NCI-H1417 treated with DMSO at 0.1 percent for 48 hours (cell line): ENCODE measurements at regions not wholly inside any gene's neighbourhood (a gene's known extent, or its start where the extent isn't known, plus 50 kb on each side); places are given as distances from the start of the nearest gene placed in this dataset.
A peak's percentile ranks its signal among the peaks of the same experiment; 100 is the strongest.

Source experiments
- DNase-seq: peaks from one replicate; lab custom pipeline; 2025; lab: John Stamatoyannopoulos, UW

DNA sequence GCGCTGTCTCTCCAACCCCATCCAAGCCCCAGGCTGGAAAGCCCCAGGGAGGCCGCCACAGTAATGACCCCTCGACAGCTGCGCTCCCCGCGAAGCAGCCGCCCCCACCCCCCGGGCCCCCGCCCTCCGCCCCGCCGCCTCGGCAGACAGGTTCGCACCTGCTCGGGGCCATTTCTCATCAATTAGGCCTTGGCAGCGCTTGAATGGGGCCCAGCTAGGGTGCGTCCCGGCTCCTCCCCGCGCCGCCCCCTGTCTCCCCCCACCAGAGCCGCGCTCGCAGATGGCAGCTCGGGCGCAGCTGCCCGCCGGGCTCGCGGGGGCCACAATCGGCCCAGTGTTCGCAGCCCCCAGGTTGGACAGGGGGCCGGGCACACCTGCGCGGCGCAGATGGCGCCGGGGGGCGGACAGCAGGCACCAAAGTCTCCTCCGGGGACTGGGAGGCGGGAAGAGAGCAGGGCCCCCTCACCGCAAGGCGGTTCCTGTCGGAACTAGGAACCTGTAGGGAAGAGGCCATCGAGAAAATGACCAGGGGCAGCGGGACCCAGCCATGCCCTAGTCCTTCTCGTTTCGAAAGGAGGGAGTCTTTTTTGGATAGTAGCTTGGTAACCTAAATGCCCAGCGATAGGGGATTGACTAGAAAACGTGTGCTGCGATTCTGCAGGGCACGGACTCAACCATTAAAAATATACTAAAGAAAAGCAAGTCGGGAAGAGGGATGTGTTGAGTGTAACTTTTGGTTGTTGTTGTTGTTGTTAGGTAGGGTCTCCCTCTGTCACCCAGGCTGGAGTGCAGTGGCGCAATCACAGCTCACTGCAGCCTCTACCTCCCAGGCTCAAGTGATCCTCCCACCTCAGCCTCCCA is 83.2 kb upstream of the EYA2 start:
- DNase-seq, result peak; percentile 83

- DNase-seq, result no peak
Observed at GRCh38 chr20:46814366-46815232, 80.0 kb upstream of the EYA2 start.

- DNase-seq, result no peak
Observed at GRCh38 chr20:46816097-46816496, 78.5 kb upstream of the EYA2 start.

GRCh38 chr20:46816886-46817638 is 77.6 kb upstream of the EYA2 start:
- DNase-seq, result no peak

GRCh38 chr20:46820682-46821081 is 74.0 kb upstream of the EYA2 start:
- DNase-seq, result no peak

- DNase-seq, result no peak
Observed at GRCh38 chr20:46823271-46823751, 71.3 kb upstream of the EYA2 start.

- no peak for DNase-seq
Observed at GRCh38 chr20:46823753-46824152, 70.9 kb upstream of the EYA2 start.

GRCh38 chr20:46826343-46826984 is 68.2 kb upstream of the EYA2 start:
- DNase-seq, result no peak

- DNase-seq, result no peak
Observed at GRCh38 chr20:46827718-46828458, 66.8 kb upstream of the EYA2 start.

GRCh38 chr20:46828471-46828870 is 66.2 kb upstream of the EYA2 start:
- DNase-seq, result no peak

DNA sequence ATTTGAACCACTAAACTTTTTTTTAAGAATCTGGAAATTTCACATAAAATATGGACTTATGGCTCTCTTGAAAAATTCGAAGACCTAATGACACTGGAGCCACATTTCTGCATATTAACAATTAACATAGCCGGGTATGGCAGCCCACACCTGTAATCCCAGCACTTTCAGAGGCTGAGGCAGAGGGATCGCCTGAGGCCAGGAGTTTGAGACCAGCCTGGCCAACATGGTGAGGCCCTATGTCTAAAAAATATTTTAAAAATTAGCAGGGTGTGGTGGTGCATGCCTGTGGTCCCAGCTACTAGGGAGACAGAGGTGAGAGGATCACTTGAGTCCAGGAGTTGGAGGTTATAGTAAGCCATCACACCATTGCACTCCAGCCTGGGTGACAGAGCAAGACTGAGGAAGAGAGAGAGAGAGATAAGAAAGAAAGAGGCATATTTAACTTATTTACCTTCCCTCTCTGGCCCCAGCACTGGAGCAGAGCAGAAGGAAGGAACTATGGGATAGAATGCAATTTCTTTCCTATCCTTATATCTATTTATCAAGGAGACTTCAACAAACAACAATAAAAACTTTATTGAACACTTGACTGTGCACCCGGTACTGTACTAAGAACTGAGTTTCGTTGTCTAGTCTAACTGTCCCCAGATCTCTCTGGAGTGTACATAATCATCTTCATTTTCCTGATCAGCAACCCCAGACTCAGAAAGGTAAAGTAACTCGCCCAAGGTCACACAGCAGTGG is 63.6 kb upstream of the EYA2 start:
- no peak for DNase-seq

DNA sequence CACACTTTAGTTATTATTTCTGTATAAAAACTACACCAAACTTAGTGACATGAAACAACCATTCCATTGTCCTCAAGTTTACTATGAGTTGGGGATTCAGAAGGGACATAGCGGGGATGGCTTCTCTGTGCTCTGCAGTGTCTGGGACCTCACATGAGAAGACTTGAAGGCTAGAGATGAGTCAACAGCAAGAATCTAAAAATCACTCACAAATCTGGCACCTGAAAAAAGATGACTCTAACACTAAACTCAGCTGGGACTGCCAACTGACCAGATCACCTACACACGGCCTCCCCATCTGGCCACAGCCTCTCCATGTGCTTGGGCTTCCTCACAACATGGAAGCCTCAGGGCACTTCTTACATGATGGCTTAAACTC is 63.0 kb upstream of the EYA2 start:
- DNase-seq, result no peak

DNA sequence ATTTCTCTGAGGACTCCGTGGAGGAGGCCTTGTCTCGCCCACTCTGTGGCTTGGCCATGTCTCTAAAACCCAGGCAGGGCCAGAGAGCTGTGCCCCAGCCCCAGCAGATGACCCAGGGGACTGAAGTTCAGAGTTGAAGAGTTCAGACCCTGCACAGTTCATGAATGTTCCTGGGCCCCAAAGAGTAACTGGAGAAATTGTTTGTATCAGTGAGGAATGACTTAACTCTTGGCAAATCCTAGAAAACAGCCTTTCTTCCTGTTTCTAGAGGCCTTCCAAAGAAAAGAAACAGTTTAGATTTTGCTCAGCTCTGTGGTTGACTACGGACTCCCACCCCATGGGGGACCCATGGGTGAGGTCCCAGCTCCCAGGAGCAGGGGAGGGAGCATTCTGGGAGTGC is 62.1 kb upstream of the EYA2 start:
- no peak for DNase-seq

- DNase-seq, result no peak
Observed at GRCh38 chr20:46833360-46833759, 61.3 kb upstream of the EYA2 start.

- DNase-seq, result no peak
Observed at GRCh38 chr20:46835418-46835817, 59.2 kb upstream of the EYA2 start.

- no peak for DNase-seq
Observed at GRCh38 chr20:46837083-46837482, 57.6 kb upstream of the EYA2 start.

DNA sequence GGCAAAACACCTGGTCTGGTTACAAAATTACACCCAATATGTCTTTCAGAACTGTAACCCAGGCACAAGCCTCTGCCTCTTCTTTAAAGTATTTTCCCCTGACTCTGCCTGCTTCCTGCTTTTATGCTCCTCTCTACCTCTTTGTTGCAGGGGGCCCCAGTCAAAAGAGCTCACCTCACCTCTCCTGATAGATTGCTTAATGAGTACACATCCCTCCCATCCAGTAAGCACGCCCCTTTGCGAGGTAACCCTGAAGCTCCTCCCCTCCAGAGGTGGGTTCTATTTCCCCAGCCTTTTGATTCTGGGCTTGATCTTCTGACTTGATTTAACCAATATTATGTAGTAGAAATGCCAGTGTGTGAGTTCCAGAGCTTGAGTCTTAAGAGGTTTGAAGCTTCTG is 56.6 kb upstream of the EYA2 start:
- no peak for DNase-seq

- DNase-seq, result no peak
Observed at GRCh38 chr20:46840054-46840729, 54.5 kb upstream of the EYA2 start.
